Omental fat pad (tissue), 3 donors: ENCODE measurements at regions not wholly inside any gene's neighbourhood (a gene's known extent, or its start where the extent isn't known, plus 50 kb on each side); places are given as distances from the start of the nearest gene placed in this dataset.

Source experiments
- ATAC-seq: fragments of 150-250 bp; one replicate; pipeline ENCODE4 v1.9.1; 2016; ENCODE audit warnings: mild to moderate bottlenecking, moderate library complexity; ENCODE audit not compliant: low FRiP score
- DNase-seq: peaks from one replicate; pipeline ENCODE4 v3.0.0-alpha.2; 2019; ENCODE audit warnings: low spot score
- TF ChIP-seq, protein P1 (sequence below), 3 donors: fragments of 450-650 bp; IDR thresholded peaks; one replicate each; pipeline ENCODE4 v1.5.1; 2016 to 2017; ENCODE audit warnings: antibody characterized with exemption in 3 of 3, mild to moderate bottlenecking in 3 of 3, moderate library complexity in 2 of 3

DNA sequence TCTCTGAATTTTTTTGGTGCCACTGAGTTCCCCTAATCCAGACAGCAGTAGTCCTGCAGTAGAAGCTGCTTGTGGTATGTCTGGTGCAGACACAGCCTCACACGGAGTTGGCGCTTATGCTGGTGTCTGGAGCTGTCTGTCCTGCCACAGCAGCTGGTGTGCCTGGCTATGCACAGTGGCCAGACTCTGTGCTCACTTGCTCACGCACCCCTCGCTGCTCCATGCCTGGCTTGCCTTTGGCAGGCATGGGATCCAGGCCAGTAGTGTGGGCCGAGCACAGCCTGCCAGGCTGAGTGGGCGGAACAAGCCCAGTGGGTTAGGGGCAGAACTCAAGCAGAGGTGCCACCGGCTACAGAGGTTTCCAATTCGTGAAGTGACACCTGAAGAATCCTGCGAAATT is 845.9 kb upstream of the PCDH9 start:
- ATAC-seq (no peak), DNase-seq (no peak)
- TF ChIP-seq, protein P1, sequence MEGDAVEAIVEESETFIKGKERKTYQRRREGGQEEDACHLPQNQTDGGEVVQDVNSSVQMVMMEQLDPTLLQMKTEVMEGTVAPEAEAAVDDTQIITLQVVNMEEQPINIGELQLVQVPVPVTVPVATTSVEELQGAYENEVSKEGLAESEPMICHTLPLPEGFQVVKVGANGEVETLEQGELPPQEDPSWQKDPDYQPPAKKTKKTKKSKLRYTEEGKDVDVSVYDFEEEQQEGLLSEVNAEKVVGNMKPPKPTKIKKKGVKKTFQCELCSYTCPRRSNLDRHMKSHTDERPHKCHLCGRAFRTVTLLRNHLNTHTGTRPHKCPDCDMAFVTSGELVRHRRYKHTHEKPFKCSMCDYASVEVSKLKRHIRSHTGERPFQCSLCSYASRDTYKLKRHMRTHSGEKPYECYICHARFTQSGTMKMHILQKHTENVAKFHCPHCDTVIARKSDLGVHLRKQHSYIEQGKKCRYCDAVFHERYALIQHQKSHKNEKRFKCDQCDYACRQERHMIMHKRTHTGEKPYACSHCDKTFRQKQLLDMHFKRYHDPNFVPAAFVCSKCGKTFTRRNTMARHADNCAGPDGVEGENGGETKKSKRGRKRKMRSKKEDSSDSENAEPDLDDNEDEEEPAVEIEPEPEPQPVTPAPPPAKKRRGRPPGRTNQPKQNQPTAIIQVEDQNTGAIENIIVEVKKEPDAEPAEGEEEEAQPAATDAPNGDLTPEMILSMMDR (IDR thresholded peaks at IDR 0.05) = no peak

DNA sequence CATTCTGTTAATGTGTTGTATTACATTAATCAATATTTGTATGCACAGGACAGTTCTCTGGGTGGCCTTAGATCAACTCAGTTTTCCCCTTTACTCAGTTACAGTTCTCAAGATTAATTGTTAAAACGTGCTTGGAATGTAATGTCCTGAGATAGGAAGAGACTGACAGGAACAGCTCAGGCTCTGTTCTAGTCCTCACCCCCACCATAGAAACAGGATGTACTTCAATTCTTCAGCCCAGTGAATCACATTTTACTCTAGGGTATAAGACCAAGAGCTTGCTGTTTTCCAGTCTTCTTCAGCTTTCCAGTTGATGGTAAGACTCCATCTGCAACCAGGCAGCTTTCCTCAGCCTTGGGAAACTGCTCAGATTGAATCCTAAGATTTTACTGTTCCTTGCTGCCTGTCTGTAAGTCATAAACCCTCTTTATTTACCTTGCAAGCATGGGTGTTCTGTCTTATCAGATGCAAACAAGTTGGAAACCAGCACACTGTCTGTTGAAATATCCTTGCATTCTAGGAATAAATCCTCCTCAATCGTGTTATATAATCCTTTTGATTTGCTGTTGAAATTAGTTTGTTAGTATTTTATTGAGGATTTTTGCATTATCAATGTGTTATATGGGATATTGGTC is 836.9 kb upstream of the PCDH9 start:
- DNase-seq (no peak), ATAC-seq (no peak)
- TF ChIP-seq, protein P1 (IDR thresholded peaks at IDR 0.05) = no peak

DNA sequence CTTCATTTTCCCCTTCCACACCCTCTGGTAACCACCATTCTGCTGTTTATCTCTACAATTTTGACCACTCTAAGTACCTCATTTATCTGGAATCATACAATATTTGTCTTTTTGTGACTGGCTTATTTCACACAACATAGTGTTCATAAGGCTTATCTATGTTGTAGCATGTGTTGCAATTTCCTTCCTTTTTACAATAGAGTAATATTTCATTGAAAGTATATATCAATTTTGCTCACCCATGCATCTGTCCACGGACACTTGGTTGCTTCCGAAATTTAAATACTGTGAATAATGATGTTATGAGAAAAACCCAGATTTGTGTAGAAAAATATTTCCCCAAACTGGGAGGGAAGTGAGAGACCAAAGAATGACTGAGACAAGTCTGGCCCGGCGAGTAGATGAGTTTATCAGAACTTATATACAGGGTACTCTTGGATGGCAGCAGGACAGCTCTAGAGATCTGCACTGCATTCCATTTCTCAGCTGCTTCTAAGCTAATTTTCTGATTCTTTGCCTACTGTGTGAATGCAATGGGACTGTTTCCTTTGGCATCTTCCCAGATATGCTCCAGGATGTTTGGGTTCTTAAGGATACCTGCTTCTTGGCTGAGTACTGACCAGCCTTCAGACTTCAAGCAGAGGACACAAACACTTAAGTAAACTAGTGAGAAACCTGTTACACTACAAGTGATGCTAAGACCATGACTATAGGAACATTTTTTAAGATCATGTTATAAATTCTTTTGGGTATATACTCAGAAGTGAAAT is 834.0 kb upstream of the PCDH9 start:
- DNase-seq (no peak), ATAC-seq (no peak)
- TF ChIP-seq, protein P1 (IDR thresholded peaks at IDR 0.05) = no peak

DNA sequence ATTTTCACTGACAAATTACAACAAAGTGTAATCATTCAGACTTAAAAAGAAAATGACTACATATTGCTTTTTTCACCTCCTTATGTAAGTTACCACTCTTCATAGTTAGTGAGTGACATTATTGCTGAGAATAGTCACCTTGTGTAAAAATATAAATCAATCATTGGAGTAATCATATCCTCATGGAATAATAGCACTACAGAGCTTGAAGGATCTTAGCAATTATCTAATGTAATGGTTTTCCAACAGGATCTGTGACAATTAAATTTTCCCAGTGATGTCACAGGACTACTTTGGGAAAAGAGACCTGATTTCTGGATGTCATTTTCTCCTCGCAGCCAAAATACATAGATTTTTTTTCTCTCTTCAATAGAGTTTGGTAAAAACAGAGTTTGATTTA is 833.0 kb upstream of the PCDH9 start:
- TF ChIP-seq, protein P1 (IDR thresholded peaks at IDR 0.05) = no peak
- DNase-seq = no peak

DNA sequence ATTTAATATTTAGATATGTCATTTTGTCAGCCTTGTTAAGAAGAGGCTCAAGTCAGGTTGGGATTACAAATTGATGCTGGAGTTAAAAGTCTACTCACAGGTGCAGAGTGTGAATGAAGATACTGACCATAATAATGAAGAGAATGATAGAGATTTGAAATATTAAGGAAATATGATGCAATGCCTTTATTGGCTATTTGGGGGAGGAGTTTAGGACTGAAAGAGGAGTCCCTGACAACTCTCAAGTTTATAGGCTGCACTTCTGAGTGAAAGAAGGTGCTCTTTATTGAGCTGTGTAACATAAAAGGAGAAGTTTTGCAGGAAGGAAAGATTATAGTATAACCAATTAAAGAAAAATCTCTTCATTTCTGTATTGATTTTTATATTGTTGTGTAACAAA is 827.7 kb upstream of the PCDH9 start:
- ATAC-seq = no peak
- TF ChIP-seq, protein P1 (IDR thresholded peaks at IDR 0.05) = no peak
- no peak for DNase-seq

More for the DNA sequence above, 833.0 kb upstream of the PCDH9 start:
- no peak for ATAC-seq

DNA sequence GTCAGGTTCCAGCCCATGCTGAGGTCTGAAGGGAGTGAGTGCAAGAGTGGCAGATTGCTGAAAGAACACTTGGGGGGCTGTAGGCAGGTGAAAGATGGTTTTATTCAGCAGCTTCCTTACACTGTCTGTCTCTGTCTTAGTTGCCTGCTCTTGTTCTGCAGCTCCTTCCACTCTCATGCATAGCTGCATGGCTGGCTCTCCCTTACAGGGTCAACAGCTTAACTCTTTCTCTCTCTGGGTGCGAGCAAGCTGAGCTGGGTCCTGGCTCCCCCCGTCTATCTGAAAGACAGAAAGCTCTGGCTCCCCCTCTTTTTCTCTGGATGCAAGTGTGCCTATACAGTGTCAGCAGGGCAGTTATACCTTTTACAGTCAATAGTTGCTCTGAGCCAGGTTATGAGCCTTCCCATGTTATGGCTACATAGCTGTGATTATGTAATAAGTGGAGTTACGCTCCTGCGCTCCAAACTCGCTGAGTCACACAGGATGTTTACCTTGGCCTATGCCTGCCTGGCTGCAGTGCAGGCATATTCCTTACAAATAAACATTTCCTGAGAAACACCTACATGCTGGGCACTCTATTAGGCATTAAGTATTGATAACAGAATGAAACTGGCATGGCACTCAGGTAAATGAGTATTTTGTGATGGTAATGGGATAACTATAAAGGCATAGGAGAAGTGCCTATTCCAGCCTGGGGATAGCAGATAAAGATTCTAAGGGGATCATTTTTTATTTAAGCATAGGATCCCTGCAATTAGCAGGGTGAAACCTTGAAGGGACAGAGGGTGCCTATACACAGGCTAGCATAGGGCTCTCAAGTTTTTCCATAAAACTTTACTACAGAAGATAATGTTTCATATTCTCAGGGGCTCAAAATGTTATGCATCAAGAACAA is 826.9 kb upstream of the PCDH9 start:
- ATAC-seq (no peak), DNase-seq (no peak)

More for the DNA sequence above, 826.9 kb upstream of the PCDH9 start:
- TF ChIP-seq, protein P1 (IDR thresholded peaks at IDR 0.05) = no peak
